ENCODE measurements at regions not wholly inside any gene's neighbourhood (a gene's known extent, or its start where the extent isn't known, plus 50 kb on each side); places are given as distances from the start of the nearest gene placed in this dataset.

- DNase-seq = no peak
- TF ChIP-seq, protein P1, sequence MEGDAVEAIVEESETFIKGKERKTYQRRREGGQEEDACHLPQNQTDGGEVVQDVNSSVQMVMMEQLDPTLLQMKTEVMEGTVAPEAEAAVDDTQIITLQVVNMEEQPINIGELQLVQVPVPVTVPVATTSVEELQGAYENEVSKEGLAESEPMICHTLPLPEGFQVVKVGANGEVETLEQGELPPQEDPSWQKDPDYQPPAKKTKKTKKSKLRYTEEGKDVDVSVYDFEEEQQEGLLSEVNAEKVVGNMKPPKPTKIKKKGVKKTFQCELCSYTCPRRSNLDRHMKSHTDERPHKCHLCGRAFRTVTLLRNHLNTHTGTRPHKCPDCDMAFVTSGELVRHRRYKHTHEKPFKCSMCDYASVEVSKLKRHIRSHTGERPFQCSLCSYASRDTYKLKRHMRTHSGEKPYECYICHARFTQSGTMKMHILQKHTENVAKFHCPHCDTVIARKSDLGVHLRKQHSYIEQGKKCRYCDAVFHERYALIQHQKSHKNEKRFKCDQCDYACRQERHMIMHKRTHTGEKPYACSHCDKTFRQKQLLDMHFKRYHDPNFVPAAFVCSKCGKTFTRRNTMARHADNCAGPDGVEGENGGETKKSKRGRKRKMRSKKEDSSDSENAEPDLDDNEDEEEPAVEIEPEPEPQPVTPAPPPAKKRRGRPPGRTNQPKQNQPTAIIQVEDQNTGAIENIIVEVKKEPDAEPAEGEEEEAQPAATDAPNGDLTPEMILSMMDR (IDR thresholded peaks at IDR 0.05) = no peak
Observed at GRCh38 chr7:13603661-13604060, 385.8 kb downstream of the ETV1 start.

DNA sequence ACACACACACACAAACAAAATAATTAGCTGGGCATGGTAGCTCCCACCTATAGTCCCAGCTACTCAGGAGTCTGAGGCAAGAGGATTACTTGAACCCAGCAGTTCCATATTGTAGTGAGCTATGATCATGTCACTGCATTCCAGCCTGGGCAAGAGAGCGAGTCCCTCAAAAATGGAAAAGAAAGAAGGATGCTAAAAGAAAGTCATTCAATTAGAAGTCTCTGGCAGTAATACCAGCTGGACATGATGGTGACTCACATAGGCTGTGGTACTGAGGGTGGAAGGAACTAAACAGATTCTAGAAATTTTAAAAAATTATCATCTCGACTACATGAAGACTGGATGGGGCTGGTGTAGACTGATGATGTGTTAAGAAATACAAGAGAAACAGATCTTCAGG lies 385.3 kb downstream of the ETV1 start:
- DNase-seq = no peak
- ATAC-seq = no peak
- no peaks in the 10 kb centered on the region for H3K9me3 ChIP-seq
- TF ChIP-seq, protein P1 (IDR thresholded peaks at IDR 0.05) = no peak
- no peaks in the 10 kb centered on the region for H3K4me1 ChIP-seq
- no peaks in the 10 kb centered on the region for H3K27me3 ChIP-seq (ENCODE audit: low read depth)
- intact Hi-C loops (cut with DNase I) = no loop called here
- no peaks in the 10 kb centered on the region for H3K36me3 ChIP-seq
- H3K4me3 ChIP-seq = no peak overlapping the region
- H3K27ac ChIP-seq = no peak overlapping the region

More at GRCh38 chr7:13603661-13604060, 385.8 kb downstream of the ETV1 start:
- no peak overlapping the region for H3K4me3 ChIP-seq
- H3K27me3 ChIP-seq (ENCODE audit: low read depth) = no peaks in the 10 kb centered on the region
- H3K4me1 ChIP-seq = no peaks in the 10 kb centered on the region
- no peak for ATAC-seq
- H3K27ac ChIP-seq = no peak overlapping the region
- H3K9me3 ChIP-seq = no peaks in the 10 kb centered on the region
- intact Hi-C loops (cut with DNase I) = no loop called here
- no peaks in the 10 kb centered on the region for H3K36me3 ChIP-seq

GRCh38 chr7:13610372-13610771 lies 379.1 kb downstream of the ETV1 start:
- TF ChIP-seq, protein P1 (IDR thresholded peaks at IDR 0.05) = no peak
- Histone ChIP-seq H3K27me3 (ENCODE audit: low read depth) (no peaks in the 10 kb centered on the region), H3K36me3 (no peaks in the 10 kb centered on the region), H3K4me1 (no peaks in the 10 kb centered on the region), H3K27ac (no peak overlapping the region), H3K4me3 (no peak overlapping the region), H3K9me3 (no peaks in the 10 kb centered on the region)
- ATAC-seq (no peak), DNase-seq (no peak)
- intact Hi-C loops (cut with DNase I) = no loop called here

GRCh38 chr7:13615679-13616078 lies 373.8 kb downstream of the ETV1 start:
- no peak for ATAC-seq
- DNase-seq = no peak
- TF ChIP-seq, protein P1 (IDR thresholded peaks at IDR 0.05) = no peak

DNA sequence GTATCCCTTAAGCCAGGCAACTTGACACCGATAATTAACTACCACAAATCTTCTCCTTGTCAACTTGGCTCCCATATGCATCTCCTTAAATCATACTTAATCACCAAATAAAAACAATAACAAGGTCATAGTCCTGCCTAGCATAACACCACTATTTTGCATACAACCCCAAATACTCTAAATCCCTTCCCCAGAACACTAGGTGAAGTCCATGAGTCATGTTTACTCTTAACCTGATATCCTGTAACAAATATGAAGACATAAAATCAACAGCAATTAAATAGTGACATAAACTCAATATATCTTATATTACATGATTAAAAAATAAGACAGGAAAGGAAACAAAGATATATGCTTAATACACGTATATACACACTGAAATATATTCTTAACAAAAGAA lies 362.0 kb downstream of the ETV1 start:
- Histone ChIP-seq H3K4me3 (no peak overlapping the region), H3K9me3 (no peaks in the 10 kb centered on the region), H3K4me1 (no peaks in the 10 kb centered on the region), H3K27me3 (ENCODE audit: low read depth) (no peaks in the 10 kb centered on the region), H3K36me3 (no peaks in the 10 kb centered on the region), H3K27ac (no peak overlapping the region)
- TF ChIP-seq, protein P1 (IDR thresholded peaks at IDR 0.05) = no peak
- intact Hi-C loops (cut with DNase I) = no loop called here
- ATAC-seq = no peak
- DNase-seq = no peak

More at GRCh38 chr7:13615679-13616078, 373.8 kb downstream of the ETV1 start:
- H3K27ac ChIP-seq = no peak overlapping the region
- no peaks in the 10 kb centered on the region for H3K36me3 ChIP-seq
- no peak overlapping the region for H3K4me3 ChIP-seq
- H3K9me3 ChIP-seq = no peaks in the 10 kb centered on the region
- no peaks in the 10 kb centered on the region for H3K27me3 ChIP-seq (ENCODE audit: low read depth)
- intact Hi-C loops (cut with DNase I) = no loop called here
- H3K4me1 ChIP-seq = no peaks in the 10 kb centered on the region

All from lower lobe of right lung (tissue), 2 donors.